NCI-H2107 (cell line): ENCODE measurements at regions not wholly inside any gene's neighbourhood (a gene's known extent, or its start where the extent isn't known, plus 50 kb on each side); places are given as distances from the start of the nearest gene placed in this dataset.
"Not testable (repeated sequence)": the region's sequence is repeated elsewhere in the genome, so short reads cannot be mapped to it uniquely, and the experiment has no call there.

ENCODE experiments used
- DNase-seq: peaks from one replicate; lab custom pipeline; 2025; lab: John Stamatoyannopoulos, UW

DNA sequence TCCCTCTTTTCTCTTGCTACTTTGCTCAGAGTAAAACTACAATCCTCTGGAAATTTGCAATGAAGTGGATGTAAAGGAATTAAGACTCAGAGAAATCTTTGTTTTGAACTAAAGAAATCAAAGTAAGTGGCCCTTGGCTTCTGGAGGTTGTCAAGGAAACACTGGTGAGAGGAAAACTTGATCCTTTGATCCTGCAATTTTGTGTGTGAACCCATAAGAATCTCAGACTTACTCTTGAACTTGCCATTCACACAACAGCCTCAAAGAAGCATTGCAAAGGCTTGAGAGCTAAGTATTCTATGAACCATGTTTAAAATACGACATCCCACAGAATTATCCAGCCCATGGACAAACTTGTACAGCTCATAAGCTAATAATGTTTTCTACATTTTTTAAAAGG lies 827.5 kb downstream of the TAF11L14 start:
- no peak for DNase-seq

DNA sequence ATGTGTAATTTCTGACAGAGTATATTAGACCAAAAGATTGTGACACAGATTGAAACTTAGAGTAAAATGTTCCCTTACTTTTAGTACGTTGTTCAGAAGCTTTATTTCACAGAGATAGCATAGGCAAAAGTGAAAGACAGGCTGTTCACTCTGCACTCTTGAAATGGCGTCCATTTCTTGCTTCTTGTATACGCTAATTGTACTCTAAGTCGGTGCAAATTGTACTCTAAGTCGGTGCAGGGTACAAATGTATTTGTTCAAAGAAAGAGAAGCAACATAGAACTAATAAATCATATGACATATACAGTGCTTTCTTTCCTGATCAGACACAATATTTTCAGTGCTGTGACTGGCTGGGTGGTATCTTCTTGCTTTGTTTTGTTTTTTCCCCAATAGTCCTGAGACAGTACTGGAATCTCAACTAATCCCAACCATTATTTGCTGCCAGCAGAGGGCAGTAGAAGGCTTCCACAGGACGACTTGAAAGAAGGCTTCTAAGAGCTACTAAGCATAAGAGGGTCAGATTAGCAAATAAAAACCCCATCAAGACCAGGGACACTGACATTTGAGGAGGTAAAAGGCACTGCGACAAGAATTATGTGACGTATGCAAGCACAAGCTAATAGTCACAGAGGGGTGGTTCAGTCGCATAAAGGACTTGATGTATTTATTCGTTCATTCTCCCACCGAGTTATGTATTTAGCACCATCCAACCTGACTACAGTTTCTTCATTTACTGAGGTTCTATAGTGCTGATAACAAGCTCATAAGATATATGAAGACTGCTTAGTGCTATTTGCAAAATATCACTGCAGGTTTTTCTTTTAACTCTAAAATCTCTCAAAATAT lies 831.8 kb downstream of the TAF11L14 start:
- DNase-seq = peak; percentile 16

DNA sequence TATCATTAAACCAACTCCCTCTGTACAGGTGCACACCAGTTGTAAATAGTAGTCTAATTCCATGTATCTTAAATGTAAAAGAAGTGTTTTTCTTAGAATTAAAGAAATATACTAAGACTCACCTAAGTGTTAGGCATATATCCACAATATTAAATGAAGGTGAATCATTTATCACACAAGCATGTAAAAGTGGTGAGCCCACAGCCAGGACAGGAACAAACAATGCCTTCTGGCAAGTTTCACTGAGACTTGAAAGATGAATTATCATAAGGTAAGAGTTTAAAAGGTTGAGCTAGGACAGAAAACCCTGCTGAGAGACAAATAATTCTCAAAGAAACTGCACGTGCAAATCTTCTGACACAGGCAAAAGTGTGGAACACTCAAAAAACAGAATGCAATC lies 832.5 kb downstream of the TAF11L14 start:
- DNase-seq = no peak

DNA sequence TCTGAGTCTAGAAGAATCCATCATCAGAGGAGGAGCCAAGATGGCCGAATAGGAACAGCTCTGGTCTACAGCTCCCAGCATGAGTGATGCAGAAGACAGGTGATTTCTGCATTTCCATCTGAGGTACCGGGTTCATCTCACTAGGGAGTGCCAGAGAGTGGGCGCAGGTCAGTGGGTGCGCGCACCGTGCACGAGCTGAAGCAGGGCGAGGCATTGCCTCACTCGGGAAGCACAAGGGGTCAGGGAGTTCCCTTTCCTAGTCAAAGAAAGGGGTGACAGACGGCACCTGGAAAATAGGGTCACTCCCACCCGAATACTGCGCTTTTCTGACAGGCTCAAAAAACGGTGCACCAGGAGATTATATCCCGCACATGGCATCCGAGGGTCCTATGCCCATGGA lies 837.5 kb downstream of the TAF11L14 start:
- not testable (repeated sequence) for DNase-seq

DNA sequence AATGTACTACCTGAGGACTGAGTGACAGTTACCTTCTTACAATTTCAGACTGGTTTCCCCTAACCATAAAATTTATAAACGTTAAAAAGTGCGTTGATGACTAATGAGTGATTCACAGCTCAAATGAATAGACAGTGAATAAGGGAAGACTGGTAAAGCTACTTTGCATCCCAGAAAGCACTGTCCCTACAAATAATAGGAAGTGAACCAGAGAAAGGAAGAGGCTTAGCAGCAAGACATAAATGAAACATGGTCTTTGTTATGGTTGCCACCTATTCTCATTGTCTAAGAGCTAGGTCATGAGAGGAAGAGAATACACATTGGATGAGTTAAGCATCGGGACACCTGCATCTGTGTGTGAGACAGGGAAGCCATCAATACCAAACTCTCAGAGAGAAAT lies 849.2 kb downstream of the TAF11L14 start:
- DNase-seq = no peak

DNA sequence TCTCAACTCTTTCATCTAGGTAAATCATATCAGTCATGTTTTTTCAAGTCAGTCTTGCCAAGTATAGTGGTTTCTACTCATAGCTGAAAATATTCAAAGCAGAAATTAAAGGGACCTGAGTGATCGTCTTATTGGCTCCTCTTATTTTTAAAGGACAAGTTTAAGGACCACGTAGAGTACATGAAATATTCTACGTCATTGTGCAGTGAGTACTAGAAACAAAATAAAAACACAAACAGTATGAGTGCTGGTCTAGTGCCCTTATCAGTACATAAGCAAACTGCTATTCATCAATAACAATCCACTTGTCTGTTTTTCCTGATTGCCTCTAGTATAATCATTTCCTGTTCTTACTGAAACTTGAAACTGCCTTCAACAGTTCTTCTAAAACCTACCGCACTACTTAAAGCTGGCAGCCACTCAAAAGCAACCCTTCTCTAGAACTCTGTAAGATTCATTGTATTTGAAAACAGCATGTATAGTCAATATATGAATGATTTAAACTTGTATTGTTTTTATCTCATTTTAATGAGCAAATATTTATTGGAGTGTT lies 853.7 kb downstream of the TAF11L14 start:
- DNase-seq = no peak

DNA sequence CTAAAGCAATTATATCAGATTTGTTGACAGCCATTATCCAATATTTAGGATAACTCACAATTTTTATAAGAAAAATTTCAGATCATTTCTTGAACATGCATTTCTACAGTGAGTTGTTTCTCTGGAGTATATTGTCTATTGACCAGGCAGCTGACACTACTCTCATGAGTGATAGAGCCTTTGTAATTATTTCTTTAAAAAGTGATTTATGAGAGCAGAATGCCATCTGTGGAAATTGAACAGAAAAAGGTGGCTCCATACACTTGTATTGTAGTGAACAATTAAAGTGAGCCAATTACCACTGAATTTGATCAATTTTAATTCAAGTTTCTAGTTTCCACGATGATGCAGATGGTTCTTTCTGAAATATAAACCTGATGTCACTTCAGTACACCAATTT lies 855.4 kb downstream of the TAF11L14 start:
- no peak for DNase-seq

DNA sequence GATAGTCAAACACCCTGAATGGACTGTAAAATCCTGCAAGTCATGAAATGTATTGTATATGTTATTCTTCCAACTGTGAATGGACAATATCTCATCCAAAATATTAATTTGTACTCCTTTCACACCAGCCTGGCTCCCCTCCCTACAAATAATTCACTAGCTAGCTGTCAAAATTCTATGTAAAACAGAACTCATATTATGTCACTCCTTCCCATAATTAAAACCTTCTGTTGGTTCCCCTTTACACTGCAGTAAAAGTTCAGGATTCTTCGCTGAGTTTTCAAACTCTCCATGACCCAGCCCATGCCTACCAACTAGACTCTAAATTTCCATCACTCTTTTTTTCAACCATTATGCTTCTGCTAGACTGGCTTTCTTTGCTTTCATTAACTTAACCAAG lies 857.1 kb downstream of the TAF11L14 start:
- DNase-seq = no peak

DNA sequence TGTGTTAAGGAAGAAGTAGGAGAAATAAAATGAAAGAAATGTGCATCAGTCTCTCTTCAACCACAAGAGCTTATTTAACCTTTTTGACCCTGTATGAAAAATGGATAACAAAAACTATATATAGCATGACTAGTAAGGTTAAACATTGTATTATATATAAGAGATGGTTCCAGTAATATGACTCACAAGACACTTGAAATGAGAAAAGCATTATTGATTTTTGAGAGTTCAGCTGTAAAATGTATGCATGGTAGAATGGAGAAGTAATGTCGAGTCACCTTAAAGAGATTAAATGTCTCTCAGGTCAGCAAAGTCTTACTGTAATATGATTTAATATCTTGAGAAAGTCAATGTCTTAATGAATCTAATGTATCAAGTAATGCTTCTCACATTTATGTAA lies 860.9 kb downstream of the TAF11L14 start:
- DNase-seq = no peak

DNA sequence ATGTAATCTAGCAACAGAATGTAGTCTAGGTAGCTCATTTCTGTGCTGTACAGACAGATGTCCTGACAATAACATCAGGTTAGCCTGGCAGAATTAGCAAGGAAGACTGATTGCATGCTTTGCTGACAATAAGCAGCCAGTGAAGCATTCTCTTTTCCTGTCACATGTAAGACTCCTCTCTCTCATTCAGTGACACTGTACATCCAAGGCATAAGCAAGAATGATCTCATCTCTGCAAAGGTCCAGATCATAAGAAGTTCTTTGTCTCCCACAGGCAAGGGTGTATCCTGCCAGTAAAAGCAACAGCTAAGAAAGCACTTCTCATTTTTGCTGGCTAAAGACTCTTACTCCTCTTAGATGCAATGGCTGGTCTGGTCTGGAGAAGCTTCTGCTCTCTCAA lies 861.8 kb downstream of the TAF11L14 start:
- no peak for DNase-seq

DNA sequence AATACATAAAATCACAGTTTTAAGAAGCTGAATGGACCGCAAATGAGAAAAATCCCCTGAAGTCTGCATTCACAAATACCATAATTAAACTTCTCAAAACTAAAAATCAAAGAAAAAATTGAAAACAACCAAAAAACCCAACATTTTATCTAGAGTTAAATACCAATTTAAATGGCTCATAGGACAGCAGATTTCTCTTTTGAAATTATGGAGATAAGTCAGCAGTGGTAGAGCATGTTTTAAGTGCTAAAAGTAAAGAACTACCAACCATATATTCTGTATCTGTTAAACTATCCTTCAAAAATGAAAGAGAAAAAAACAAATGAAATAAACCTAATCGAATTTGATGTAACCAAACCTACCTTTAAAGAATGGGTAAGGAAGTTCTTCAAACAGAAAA lies 862.8 kb downstream of the TAF11L14 start:
- DNase-seq = no peak

DNA sequence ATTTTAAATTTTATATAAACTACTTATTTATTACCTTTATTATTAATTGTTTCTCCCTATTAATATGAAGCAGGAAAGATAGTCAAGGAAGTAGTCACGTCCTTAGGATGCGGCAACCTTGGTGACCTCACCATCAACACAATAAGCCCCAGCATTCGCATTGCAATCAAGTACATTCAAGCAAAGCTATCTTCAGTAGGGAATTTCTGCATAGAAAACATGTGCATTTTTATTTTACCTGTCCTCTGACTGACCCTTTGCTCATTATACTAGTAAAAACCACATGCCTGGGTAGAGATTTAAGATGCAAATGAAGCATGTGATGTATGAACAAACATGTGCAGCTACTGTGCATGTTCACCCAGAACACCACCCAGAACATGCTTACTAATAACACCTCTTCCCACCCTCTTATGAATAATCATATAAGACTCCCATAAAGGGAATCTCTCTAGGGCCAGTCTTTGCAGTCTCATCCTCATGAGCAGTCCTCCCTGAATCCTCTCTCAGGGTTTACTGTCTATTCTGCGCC lies 869.6 kb downstream of the TAF11L14 start:
- no peak for DNase-seq

DNA sequence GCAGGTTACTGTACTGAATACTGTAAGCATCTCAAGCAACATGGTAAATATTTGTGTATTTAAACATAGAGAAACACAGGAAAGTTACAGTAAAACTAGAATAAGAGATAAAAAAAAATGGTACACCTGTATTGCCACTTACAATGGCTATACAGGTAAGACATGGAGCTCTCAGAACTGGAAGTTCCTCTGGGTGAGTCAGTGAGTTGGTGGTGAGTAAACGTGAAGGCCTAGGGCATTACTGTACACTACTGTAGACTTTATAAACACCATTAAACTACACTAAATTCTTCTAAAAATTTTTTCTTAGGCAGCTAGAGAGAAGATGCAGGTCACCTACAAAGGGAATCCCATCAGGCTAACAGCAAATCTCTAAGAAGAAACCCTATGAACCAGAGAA lies 872.9 kb downstream of the TAF11L14 start:
- DNase-seq = no peak

DNA sequence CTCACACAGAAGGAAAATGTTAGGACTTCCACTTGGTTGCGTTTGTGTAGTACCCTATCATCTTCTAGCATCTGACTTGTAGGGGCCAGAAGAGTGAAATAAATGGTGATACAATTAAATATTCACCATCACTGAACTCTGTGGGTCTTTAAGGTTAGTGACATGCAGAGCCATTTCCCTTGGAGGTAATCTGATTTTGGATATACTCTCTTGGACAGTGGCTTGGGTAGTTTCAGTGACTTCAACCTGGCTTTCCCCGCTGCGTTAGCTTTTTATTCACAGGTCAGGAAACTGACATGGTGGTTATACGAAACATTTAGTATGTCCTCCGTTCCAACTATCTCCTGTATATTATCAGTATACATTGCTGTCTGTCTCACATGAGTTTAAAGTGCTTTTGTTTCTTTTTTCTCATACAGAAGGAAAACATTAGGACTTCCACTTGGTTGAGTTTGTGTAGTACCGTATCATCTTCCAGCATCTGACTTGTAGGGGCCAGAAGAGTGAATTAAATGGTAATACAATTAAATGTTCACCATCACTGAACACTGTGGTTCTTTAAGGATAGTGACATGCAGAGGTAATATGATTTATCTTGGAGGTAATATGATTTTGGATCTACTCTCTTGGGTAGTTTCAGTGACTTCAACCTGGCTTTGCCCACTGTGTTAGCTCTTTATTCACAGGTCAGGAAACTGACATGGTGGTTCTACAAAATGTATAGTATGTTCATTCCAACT lies 883.6 kb downstream of the TAF11L14 start:
- no peak for DNase-seq

DNA sequence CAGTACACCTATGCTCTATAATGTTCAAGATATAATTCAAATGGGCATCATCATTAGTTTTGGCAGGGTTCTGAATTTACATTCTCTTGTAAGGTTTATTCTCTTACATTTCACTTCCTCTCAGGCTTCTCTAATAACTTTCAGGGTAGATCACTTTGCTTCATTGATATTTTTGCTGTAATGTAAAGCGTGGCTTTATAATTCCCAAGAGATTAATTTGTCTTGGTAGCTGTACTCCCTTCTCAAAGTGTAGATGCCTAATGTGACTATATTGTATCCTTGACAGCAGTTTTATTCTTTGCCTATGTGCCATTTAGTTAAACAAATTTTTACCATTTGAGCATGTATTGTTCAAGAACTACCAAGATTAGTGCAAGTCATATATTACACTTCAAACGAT lies 889.1 kb downstream of the TAF11L14 start:
- no peak for DNase-seq

DNA sequence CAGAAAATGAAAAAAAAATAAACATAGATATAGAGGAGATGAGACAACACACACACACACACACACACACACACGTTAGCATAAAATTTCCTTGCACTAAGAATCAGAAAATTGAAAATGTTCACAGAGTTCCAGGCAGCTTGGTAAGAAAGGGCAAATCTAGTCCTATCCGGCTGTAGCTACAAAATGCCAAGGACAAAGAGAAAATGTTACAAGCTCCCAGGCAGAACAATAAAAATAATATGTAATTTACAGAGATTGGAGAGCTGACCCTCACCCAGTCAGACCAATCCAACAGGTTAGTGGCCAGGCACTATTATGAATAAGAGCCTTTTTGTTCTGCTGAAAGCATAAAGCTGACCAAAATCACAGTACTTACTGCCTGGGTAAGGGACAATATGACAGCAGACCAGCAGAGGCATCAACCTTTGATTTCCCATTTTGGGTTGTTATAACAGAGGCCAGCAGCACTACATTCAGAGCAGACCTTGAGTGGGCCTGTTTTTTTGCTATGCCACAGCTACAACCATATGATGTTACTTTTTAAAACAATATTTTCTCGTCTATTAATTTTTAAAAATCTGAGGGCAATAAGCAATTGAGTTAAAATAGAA lies 892.6 kb downstream of the TAF11L14 start:
- DNase-seq = no peak

DNA sequence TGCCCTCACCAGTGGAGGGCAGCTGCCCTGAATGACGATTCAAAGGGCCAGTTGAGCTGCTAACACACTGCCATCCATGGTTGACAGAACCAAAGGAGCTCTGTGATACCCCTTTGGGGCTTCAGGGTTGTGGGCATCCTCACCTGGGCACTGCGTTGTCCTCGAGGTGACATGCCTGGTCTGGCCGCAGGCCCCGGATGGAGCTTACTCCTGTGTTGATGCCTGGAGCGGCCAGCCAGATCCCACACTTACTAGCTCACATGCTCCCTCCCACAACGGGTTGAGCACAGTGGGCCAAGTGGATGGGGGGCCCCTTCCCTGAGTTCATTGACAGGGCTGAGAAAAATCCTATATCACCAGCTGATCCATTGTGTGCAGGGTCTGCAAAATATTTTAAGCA lies 898.9 kb downstream of the TAF11L14 start:
- no peak for DNase-seq

DNA sequence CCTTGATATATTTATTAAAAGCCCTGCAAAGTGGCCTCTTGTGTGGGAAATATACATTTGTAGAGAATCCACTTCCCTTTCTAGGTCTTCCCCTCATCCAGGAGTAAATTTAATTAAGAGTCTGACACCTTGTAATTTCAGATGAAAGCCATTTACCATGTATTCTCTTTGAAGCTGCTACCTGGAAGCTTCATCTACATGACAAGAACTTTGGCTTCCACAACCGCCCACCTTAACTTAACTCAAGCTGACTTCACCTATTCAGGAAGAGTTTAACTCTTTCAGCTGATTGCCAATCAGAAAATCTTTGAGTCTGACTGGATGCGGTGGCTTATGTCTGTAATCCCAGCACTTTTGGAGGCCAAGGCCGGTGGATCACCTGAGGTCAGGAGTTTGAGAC lies 899.9 kb downstream of the TAF11L14 start:
- no peak for DNase-seq

DNA sequence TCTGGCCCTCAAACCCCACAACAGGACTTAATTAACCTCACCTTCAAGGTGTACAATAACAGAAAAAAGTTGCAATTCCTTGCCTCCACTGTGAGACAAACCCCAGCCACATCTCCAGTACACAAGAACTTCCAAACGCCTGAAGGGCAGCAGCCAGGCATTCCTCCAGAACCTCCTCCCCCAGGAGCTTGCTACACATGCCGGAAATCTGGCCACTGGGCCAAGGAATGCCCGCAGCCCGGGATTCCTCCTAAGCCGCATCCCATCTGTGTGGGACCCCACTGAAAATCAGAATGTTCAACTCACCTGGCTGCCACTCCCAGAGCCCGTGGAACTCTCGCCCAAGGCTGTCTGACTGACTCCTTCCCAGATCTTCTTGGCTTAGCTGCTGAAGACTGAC lies 901.5 kb downstream of the TAF11L14 start:
- not testable (repeated sequence) for DNase-seq

DNA sequence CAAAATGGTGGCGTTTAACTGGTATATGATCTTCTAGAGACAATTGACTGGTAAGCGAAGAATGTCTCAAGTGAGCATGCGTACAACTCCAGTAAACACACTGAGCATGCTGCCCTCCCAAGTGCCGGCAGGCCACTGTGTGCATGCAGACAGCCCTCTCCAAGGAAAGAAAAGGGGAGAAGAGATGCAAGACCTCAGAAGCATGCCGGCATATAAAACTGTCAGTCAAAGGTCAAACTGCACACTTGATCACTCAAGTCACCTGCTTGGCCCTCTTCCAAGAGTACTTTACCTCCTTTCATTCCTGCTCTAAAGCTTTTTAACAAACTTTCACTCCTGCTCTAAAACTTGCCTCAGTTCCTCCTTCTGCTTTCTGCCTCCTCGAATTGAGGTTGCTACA lies 910.2 kb downstream of the TAF11L14 start:
- no peak for DNase-seq

DNA sequence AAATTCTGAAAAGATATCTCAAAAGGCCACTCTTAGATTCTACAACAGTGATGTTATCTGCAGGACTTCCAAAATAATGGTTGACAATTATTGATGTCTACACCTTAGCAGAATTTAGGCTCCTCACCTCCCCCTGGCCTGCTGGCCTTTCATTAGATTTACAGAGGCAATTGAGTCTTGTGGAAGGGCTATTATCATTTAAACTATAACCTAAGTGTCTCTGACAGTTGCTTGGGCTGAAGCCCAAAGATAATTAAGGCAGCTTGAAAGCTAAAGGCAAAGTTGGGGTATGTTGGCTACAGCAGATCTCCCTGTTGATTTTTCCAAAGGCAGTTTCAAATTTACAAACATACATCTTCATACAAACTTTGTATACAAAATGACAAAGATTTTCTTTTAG lies 912.3 kb downstream of the TAF11L14 start:
- no peak for DNase-seq

DNA sequence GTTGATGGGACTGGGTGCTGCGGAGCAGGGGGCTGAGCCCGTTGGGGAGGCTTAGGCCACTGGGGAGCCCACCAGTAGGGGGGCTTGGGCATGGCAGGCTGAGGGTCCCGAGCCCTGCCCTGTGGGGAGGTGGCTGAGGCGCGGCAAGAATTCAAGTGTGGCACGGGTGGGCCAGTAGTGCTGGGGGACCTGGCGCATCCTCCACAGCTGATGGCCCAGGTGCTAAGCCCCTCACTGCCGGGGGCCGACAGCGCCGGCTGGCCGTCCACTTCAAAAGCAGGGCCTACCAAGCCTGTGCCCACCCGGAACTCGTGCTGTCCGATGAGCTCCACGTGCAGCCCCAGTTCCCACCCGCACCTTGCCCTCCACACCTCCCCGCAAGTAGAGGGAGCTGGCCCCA lies 917.5 kb downstream of the TAF11L14 start:
- no peak for DNase-seq

DNA sequence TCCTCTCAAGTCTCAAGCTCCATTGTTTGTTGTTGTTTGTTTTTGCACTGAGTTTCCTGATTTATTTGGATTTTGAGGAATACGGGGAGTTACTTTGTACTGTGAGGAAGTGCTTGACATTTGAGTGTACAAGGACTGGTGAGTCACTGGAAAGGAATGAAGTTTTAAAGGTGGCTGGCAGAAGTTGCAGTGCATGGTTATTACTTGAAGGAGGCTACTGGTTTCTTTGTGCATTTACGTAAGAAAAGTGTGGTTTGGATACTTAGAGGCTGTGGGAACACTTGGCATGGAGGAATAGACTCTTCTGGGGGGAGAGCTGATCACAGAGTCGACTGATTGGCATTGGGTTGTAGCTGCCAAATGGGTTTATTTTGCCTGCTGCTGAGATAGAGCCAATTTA lies 919.0 kb downstream of the TAF11L14 start:
- DNase-seq = no peak
